Spleen (tissue), 11 donors: ENCODE measurements at regions not wholly inside any gene's neighbourhood (a gene's known extent, or its start where the extent isn't known, plus 50 kb on each side); places are given as distances from the start of the nearest gene placed in this dataset.

Experiments used
- DNase-seq: peaks from one replicate; pipeline ENCODE4 v3.0.0-alpha.2; 2020
- H3K27ac ChIP-seq, 8 donors: fragments of 200-600 bp; sonication (generic) in 7 of 8; 1 replicate in 4 of 8; 2 replicates in 4 of 8; pipeline versions ENCODE4 v1.5.0 to v1.8.0; 2016 to 2021; ENCODE audit warnings: inconsistent platforms in 4 of 8, mild to moderate bottlenecking in 4 of 8, moderate library complexity in 1 of 8
- H3K27me3 ChIP-seq, 7 donors: fragments of 200-600 bp; sonication (generic) in 6 of 7; replicated peaks in 1 of 7; 1 replicate in 4 of 7; 2 replicates in 3 of 7; pipeline versions ENCODE4 v1.5.0 to v1.8.0; 2016 to 2021; ENCODE audit warnings: inconsistent platforms in 3 of 7, mild to moderate bottlenecking in 1 of 7
- H3K36me3 ChIP-seq, 6 donors: fragments of 200-600 bp; sonication (generic) in 5 of 6; 1 replicate in 4 of 6; 2 replicates in 2 of 6; pipeline versions ENCODE4 v1.5.0 to v1.8.0; 2016 to 2021; ENCODE audit warnings: inconsistent platforms in 2 of 6
- H3K4me1 ChIP-seq, 6 donors: fragments of 200-600 bp; sonication (generic) in 5 of 6; 1 replicate in 3 of 6; 2 replicates in 3 of 6; pipeline versions ENCODE4 v1.5.0 to v1.8.0; 2016 to 2021; ENCODE audit warnings: inconsistent platforms in 3 of 6
- H3K4me3 ChIP-seq, 8 donors: fragments of 200-600 bp; sonication (generic) in 7 of 8; 1 replicate in 4 of 8; 2 replicates in 4 of 8; pipeline versions ENCODE4 v1.5.0 to v1.8.0; 2016 to 2021; ENCODE audit warnings: inconsistent platforms in 4 of 8, mild to moderate bottlenecking in 4 of 8, moderate library complexity in 2 of 8
- H3K9me3 ChIP-seq, 8 donors: fragments of 200-600 bp; sonication (generic) in 7 of 8; 1 replicate in 4 of 8; 2 replicates in 4 of 8; pipeline versions ENCODE4 v1.5.0 to v1.8.0; 2016 to 2021; ENCODE audit warnings: inconsistent platforms in 4 of 8
- POLR2A ChIP-seq, 3 donors: fragments of 450-650 bp; IDR thresholded peaks; one replicate each; pipeline ENCODE4 v1.5.1; 2017; ENCODE audit warnings: antibody characterized with exemption in 3 of 3, mild to moderate bottlenecking in 1 of 3
- POLR2AphosphoS5 ChIP-seq, 3 donors: sonication (generic); formaldehyde crosslinking; IDR thresholded peaks; one replicate each; pipeline ENCODE4 v1.5.1; 2017; ENCODE audit warnings: antibody characterized with exemption in 3 of 3
- WGBS, 5 donors: extraction: QIAGEN DNeasy Blood & Tissue Kit in 3 of 5; methylation state at CpG; one replicate each; pipeline versions ENCODE4 v1.1.5 to v1.1.7; 2013 to 2018; 5-methylcytosine and 5-hydroxymethylcytosine counted together
- intact Hi-C: fragments of 100-400 bp; cut with DNase I; formaldehyde crosslinking; loops from one replicate; pipeline ENCODE4 v1.15.0; 2023; ENCODE audit warnings: low total_unique reads
- TF ChIP-seq, protein P1 (sequence below), 11 experiments: fragments of 200-600 bp in 7 of 11; fragments of 450-650 bp in 4 of 11; sonication (generic) in 4 of 11; IDR thresholded peaks in 8 of 11; conservative IDR thresholded peaks in 3 of 11; 1 replicate in 7 of 11; 2 replicates in 4 of 11; pipeline versions ENCODE4 v1.4.0 to v1.8.0; 2016 to 2021; ENCODE audit warnings: antibody characterized with exemption in 11 of 11, inconsistent platforms in 4 of 11, mild to moderate bottlenecking in 1 of 11
- donor health status: healthy with polysubstance abuse.
- donor health status: DM: no; HTN: no; CAD: no; lungs with moderate emphysema.
- donor health status: DM: no; HTN: no; CAD: no.
- donor health status: Bipolar disorder and iron deficiency.
- donor health status: healthy.
- donor health status: DM: no; HTN: no; CAD: no.
- donor health status: DM: yes; HTN: yes; CAD: no.

DNA sequence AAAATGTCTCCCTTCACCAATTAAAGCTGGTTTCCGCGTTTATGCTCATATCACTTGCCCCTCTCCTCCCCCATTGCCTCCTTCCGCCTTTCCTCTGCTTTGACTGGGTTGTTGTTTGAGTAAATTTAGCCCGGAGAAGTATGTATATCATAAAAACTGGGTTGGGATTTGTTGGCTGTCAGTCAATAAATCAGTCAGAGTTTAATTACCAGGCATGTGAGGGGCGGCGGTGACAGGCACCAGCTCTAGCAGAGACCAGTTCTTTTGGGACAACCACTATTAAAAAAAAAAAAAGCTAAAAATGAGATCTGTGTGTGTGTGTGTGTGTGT is 382.4 kb upstream of the SMIM21 start:
- DNase-seq = no peak
- TF ChIP-seq POLR2AphosphoS5 (IDR thresholded peaks at IDR 0.05) (no peak), POLR2A (IDR thresholded peaks at IDR 0.05) (no peak)
- TF ChIP-seq, protein P1, sequence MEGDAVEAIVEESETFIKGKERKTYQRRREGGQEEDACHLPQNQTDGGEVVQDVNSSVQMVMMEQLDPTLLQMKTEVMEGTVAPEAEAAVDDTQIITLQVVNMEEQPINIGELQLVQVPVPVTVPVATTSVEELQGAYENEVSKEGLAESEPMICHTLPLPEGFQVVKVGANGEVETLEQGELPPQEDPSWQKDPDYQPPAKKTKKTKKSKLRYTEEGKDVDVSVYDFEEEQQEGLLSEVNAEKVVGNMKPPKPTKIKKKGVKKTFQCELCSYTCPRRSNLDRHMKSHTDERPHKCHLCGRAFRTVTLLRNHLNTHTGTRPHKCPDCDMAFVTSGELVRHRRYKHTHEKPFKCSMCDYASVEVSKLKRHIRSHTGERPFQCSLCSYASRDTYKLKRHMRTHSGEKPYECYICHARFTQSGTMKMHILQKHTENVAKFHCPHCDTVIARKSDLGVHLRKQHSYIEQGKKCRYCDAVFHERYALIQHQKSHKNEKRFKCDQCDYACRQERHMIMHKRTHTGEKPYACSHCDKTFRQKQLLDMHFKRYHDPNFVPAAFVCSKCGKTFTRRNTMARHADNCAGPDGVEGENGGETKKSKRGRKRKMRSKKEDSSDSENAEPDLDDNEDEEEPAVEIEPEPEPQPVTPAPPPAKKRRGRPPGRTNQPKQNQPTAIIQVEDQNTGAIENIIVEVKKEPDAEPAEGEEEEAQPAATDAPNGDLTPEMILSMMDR (IDR thresholded peaks at IDR 0.05 in 8 of 11, conservative IDR thresholded peaks at IDR 0.05 in 3 of 11) = no peak
- no peaks in the 10 kb centered on the region for H3K4me1 ChIP-seq
- intact Hi-C loops = no loop called here
- no peaks in the 10 kb centered on the region for H3K27me3 ChIP-seq
- no peak overlapping the region for H3K4me3 ChIP-seq
- 33 to 45% (median 37%) methylated on average over 6 of the region's 6 CpGs for WGBS, 5 donors
- H3K9me3 ChIP-seq = no peaks in the 10 kb centered on the region
- H3K27ac ChIP-seq = no peak overlapping the region
- no peaks in the 10 kb centered on the region for H3K36me3 ChIP-seq

DNA sequence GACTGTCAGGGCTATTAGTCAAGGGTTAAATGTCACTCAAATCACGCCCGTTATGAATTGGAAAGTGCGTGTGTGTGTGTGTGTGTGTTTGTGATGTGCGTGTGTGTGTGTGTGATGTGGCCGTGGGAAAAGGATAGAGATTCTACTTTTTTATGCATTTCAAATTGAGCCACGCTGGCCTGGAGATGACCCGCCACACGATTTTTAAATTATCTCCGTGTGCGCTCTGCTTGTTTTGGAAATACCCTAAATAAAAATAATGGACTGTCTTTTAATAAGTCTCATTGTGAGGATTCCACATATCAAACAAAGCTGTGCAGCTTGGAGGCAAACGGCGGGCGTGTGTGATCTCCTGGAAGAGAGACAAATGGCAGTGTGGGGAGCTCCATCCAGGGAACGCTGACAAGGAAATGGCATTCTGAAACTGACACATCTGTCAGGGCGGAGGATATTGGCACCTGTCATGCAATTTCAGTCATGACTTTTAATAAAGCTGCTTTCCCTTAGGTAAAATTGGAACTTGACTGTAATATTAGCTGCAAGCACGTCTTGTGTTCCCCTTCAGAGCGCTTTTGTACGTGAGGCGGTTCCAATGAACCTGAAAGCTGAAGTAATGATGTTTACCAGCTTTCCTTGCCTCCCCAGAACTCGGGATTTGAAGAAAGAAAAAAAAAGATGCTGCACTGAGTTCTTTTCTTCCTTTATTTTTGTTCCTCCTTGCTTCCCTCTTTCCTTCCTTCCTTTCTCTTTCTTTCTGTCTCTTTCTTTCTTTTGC is 381.8 kb upstream of the SMIM21 start:
- DNase-seq = no peak
- 59 to 71% (median 67%) methylated on average over 20 of the region's 20 CpGs for WGBS, 5 donors
- H3K27me3 ChIP-seq = no peaks in the 10 kb centered on the region
- intact Hi-C loops = no loop called here
- TF ChIP-seq, protein P1 (IDR thresholded peaks at IDR 0.05 in 8 of 11, conservative IDR thresholded peaks at IDR 0.05 in 3 of 11) = no peak
- TF ChIP-seq POLR2AphosphoS5 (IDR thresholded peaks at IDR 0.05) (no peak), POLR2A (IDR thresholded peaks at IDR 0.05) (no peak)
- no peaks in the 10 kb centered on the region for H3K9me3 ChIP-seq
- no peak overlapping the region for H3K4me3 ChIP-seq
- no peak overlapping the region for H3K27ac ChIP-seq
- H3K36me3 ChIP-seq = no peaks in the 10 kb centered on the region
- H3K4me1 ChIP-seq = no peaks in the 10 kb centered on the region

DNA sequence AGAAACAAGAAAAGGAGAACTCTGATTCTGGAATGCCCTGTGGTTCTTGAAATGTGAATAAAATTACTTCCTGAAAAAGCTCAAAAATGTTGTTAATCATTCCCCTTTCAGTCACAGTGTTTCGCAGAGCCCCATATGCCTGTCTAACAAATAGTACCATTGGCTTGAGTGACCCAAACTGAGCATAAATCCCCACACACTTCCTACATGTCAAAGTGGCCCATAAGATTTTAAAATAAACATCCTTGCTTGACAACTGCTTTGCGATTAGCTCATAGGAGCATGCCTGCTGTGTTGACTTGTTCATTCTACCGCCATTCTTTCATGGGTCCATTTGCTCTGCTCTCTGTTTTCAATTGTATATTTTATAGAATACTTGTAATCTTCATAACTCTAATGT is 377.8 kb upstream of the SMIM21 start:
- TF ChIP-seq POLR2AphosphoS5 (IDR thresholded peaks at IDR 0.05) = no peak
- TF ChIP-seq, protein P1 (IDR thresholded peaks at IDR 0.05 in 8 of 11, conservative IDR thresholded peaks at IDR 0.05 in 3 of 11) = no peak
- TF ChIP-seq POLR2A (IDR thresholded peaks at IDR 0.05) = no peak
- 28 to 31% (median 30%) methylated on average over 3 of the region's 3 CpGs for WGBS, 5 donors
- intact Hi-C loops = no loop called here

DNA sequence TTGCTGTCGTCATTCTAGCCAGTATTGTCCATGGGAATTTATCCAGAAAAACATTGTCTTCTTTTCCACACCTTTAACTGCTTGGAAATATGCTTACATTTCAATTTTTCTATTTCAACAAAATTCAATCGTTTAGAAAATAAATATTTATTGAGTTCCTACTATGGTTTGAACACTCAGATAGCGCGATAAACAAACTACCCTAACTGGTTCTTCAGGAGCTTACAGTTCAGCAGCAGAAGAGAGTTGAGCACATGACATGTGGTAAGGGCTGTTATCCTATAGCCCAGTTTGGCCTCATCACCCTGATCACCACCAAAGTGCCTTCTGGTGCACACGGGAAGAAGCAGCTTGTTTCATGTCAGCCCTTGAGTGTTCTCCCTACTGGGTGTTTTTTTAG is 375.2 kb upstream of the SMIM21 start:
- DNase-seq = no peak
- Histone ChIP-seq H3K4me3 (no peak overlapping the region), H3K9me3 (no peaks in the 10 kb centered on the region), H3K27me3 (no peaks in the 10 kb centered on the region), H3K36me3 (no peaks in the 10 kb centered on the region), H3K4me1 (no peaks in the 10 kb centered on the region), H3K27ac (no peak overlapping the region)
- 84 to 93% (median 89%) methylated on average over 5 of the region's 5 CpGs for WGBS, 5 donors
- intact Hi-C loops = no loop called here
- no peak for TF ChIP-seq POLR2A (IDR thresholded peaks at IDR 0.05)
- TF ChIP-seq, protein P1 (IDR thresholded peaks at IDR 0.05 in 8 of 11, conservative IDR thresholded peaks at IDR 0.05 in 3 of 11) = no peak
- no peak for TF ChIP-seq POLR2AphosphoS5 (IDR thresholded peaks at IDR 0.05)

More for the DNA sequence above, 377.8 kb upstream of the SMIM21 start:
- DNase-seq = no peak
- H3K36me3 ChIP-seq = no peaks in the 10 kb centered on the region
- no peak overlapping the region for H3K4me3 ChIP-seq
- H3K27ac ChIP-seq = no peak overlapping the region
- no peaks in the 10 kb centered on the region for H3K4me1 ChIP-seq
- H3K27me3 ChIP-seq = no peaks in the 10 kb centered on the region
- H3K9me3 ChIP-seq = no peaks in the 10 kb centered on the region
